ENCODE measurements at regions not wholly inside any gene's neighbourhood (a gene's known extent, or its start where the extent isn't known, plus 50 kb on each side); places are given as distances from the start of the nearest gene placed in this dataset.

DNA sequence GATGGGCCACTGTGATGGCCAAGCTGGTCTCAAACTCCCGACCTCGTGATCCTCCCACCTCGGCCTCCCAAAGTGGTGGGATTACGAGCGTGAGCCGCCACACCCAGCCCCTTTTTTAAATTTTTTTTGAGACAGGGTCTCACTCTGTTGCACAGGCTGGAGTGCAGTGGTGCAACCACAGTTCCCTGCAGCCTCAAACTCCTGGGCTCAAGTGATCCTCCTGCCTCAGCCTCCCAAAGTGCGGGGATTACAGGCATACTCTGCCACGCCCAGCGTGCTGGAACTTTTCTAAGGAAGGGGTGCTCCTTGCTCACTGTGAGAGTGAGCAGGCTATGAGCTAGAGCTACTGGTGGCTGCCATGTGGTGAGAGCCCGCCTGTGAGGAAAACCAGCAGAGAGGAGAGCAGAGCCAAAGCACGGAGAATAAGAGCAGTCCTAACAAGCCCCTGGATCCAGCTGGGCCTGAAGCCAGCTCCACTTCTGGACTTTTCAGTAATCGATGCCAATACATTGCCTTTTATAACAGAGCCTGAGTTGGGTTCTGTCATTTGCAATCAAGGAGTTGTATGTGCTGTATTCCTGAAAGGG lies 75.5 kb upstream of the UNC5A start:
- DNase-seq, result no peak

DNA sequence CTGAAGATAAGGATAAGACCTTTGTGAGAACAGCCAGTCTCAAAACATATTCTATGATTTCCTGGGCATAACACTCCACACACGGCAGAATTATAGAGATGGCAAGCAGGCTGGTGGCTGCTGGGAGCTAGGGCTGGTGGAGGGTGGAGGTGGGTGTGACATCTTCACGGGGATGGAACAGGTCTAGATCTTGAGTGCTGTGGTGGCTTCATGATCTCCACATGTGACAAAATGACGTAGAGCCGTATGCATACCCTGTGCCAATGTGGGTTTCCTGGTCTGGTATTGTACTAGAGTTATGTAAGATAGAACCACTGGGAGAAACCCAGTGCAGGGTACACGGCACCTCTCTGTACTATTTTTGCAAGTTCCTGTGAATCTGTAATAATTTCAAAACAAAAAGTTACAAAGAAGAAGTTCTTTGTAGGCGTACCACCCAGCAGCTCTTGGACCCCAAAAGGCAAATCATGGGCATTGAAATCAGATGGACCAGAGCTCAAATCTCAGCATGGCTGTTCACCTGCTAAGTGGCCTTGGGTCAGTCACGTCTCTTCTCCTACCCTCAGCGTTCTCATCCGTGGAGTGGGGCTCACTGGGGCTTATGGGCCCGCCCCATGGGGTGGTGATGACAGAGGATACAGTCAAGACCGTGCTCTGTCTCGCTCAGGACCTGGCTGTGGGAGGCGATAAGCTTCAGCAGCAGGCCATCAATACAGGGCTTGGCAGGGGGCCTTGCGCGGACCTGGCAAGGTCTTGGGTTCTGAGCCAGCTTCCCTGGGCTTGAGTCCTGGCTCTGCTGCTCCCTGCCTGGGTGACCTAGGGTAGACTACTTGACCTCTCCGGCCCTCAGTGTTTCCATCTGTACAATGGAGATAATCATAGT lies 74.7 kb upstream of the UNC5A start:
- no peak for DNase-seq

- no peak for DNase-seq
Observed at GRCh38 chr5:176736301-176736930, 73.9 kb upstream of the UNC5A start.

DNA sequence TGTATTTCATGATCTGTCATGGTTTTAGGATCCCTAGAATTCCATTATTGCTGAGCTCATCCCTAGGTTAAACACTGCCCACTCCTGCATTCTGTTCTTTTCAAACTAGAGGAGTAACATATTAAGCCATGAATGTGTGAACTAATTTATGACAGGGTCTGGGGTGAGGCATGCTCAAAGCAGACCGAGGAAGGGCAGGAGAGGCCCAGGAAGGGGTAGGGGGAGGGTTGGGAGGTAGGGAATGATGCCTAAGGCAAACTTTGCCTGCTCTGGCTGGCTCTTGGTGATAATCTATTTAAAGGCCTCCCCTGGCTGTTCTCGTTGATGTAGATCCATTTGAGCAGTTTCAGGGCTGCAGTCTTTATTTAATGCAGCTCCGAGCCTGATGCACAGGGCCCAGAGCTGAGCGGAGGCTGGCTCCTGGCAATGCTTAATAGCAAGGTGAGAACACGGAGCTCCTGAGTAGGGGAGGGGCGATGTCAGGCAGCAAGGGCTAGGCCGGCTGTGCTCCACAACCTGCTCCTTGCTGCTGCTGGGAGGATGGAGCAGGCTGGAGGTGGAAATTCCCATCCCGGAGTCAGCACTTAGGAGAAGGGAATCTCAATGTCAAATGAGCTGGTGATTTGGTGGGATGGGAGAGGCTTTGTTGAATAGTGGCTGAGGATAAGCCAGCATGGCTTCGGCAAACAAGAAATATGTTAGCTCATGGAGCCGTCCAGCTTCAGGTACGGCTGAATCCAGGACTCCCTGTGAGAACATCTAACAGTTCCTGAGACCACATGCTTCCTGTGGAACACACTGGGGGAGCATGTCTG lies 73.2 kb upstream of the UNC5A start:
- no peak for DNase-seq

DNA sequence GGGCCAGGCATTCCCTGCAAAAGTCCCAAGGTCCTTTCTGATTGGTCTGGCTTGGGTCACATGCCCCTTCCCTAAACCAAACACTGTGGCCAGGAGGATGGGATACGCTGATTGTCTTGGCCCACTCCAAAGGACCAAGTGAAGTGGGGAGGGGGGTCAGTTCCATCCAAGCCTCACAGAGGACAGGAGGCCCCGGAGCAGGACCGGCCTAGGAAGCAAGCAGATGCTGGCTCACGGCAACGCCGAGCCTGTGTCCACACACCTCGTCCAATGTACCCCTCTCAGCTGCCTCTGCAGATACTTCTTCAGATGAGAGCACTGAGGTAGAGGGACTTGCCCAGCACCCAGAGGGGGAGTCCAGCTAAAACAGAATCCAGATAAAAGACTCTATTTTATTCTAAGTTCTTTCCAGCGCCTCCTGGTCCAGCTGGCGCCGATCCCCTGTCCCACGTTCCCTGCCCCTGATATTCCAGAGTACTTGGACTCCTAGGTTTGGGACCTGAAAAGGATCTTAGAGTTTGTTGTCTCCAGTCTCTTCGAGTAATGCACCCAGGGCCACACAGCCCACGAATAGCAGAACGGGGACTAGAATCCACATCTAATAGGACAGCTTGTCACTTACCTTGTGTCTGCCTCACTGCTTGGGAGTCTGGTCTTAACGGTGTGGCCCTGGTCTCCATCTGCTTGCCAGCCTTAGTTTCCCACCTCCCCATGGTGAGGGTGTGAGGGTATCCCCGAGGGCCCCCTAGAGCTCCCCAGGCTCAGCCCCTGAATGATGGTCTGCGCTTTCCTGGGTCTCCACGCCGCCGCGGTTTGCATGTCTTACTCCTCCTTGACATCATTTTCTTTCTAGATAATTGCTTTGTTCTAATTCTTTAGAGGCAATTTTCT lies 72.4 kb upstream of the UNC5A start:
- DNase-seq, result no peak

DNA sequence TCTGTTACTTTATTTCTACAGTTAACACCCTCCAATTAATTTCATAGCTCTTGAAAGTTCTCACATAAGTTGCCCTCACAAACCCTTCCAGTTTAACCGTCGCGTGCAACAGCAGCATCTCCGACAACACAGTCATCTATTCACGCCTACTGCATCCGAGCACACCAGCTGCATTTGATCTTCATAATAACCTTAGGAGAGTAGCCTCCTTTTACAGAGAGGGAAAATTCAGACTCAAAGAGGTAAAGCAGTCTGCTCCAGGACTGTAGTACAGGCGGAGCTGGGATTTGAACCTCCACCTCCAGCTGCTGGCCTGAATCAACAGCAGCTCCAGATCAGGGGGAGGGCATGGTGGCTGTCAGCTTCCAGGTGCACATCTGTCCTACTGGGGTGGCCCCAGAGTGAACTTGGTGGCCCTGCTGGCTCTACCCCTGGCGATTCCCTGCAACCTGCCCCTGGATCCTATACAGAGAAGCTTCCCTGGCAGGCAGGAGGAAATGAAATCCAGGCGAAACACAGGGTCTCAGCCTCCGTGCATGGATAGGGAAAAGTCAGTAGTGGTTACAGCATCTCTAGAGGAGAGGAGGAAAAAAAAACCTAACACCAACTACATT lies 71.6 kb upstream of the UNC5A start:
- DNase-seq, result no peak

GRCh38 chr5:176739461-176740051 lies 70.8 kb upstream of the UNC5A start:
- DNase-seq, result no peak

- DNase-seq, result no peak
Observed at GRCh38 chr5:176740131-176740701, 70.1 kb upstream of the UNC5A start.

- DNase-seq, result no peak
Observed at GRCh38 chr5:176740702-176741496, 69.5 kb upstream of the UNC5A start.

GRCh38 chr5:176741561-176742211 lies 68.7 kb upstream of the UNC5A start:
- no peak for DNase-seq

GRCh38 chr5:176742246-176743105 lies 67.9 kb upstream of the UNC5A start:
- no peak for DNase-seq

DNA sequence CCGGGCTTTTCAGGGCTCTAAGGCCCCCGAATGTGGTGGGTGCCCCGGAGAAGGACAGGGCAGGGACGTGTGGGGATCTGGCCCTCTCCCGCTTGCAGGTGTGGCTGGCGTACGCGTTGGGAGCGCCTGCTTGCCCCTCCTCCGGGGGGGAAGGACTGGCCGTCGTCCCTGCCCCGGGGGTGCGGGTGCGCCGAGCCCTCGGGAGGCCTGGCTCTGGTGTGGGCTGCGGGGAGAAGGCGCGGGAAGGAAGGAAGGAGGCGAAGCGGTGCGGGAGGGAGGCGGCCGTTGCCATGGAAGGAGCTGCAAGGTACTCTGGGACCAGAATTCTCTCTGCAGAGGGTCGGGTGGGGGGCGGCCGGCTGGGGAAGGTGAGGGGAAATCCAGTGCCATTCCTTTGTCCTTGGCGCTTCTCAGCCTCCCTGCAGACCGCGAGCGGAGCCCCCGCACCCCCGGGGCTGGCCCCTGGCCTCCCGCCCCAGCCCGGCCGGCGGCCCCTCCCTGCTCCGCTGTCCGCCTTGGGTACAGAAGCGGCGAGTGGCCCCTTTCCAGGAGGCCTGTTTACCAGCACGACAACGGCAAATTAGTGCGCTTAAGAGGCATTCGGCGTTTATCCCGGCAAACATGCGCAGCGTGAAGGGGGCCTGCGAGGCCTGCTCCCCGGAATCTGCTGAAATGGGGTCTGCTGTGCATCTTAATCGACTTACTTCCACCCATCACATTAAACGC lies 67.1 kb upstream of the UNC5A start:
- no peak for DNase-seq

DNA sequence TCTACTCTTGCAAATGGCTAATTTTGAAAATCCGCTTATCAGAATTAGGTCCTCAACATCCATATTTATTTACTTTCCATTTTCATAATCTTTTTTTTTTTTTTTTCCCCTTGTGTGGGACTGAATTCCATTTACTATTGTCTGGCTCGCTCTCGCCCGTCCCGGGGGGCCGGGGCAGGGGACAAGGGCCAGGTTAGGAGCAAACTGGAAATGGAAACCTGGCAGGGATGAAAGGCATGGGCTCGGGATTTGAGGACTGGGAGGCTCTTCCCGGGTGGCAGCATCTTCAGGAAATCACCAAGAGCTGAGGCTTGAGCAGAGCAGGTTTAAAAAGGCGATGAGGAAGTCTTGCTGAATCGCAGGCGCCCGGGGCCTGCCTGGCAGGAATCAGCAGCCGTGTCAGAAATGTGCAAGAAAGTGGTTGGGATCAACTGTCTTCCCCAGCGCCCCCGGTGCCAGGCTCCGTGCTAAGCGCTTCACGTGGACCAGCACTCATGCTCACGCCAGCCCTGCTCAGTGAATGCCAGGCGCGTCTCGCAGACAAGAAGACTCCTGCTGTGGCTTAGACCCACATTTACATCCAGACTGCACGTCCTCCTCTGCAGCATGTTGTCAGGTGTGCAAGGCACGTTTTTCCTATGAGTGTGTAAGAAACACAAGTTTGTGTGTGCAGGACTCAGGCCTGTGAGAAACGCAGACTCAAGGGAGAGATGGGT lies 66.3 kb upstream of the UNC5A start:
- no peak for DNase-seq

DNA sequence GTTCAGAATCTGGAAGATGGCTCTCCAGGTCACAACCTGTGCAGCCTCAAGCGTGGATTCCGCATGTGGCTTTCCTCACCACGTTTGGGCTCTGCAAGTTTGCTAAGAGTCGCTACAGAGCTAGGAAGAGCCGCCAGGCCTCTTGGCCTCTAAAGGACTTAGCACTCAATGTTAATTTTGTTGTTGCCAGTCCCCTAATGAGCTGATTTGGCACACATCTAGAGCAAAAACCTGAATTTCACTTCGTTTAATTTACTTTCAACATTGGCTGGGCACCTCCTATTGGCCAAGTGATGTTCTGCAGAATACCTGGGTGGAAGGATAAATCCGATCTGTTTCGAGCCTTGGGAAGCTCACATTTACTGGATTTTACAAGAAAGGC lies 65.8 kb upstream of the UNC5A start:
- DNase-seq, result no peak

GRCh38 chr5:176747670-176748072 lies 62.7 kb upstream of the UNC5A start:
- DNase-seq, result no peak

GRCh38 chr5:176748073-176748966 lies 62.0 kb upstream of the UNC5A start:
- DNase-seq, result no peak

Data from CD4-positive, alpha-beta T cell treated with Interferon gamma for 1 hour (primary cell).